Lower leg skin (tissue), 4 donors: ENCODE measurements at regions not wholly inside any gene's neighbourhood (a gene's known extent, or its start where the extent isn't known, plus 50 kb on each side); places are given as distances from the start of the nearest gene placed in this dataset.

ENCODE experiments used
- DNase-seq, 2 donors: peaks; one replicate each; pipeline ENCODE4 v3.0.0-alpha.2; 2019; ENCODE audit warnings: low spot score in 2 of 2
- H3K4me3 ChIP-seq: fragments of 200-600 bp; sonication (generic); 2 replicates; pipeline ENCODE4 v1.5.1; 2017; ENCODE audit warnings: mild to moderate bottlenecking, low read depth; ENCODE audit not compliant: poor library complexity, severe bottlenecking
- CTCF ChIP-seq, 3 donors: fragments of 450-650 bp; IDR thresholded peaks; one replicate each; pipeline ENCODE4 v1.5.1; 2016; ENCODE audit warnings: antibody characterized with exemption in 3 of 3, mild to moderate bottlenecking in 3 of 3, moderate library complexity in 2 of 3
- POLR2A ChIP-seq, 2 donors: fragments of 450-650 bp; IDR thresholded peaks; one replicate each; pipeline ENCODE4 v1.6.1; 2016 to 2017; ENCODE audit warnings: antibody characterized with exemption in 2 of 2, mild to moderate bottlenecking in 1 of 2, moderate library complexity in 1 of 2
- WGBS, 2 donors: methylation state at CpG; one replicate each; pipeline ENCODE4 v1.1.5; 2018; 5-methylcytosine and 5-hydroxymethylcytosine counted together
- intact Hi-C: fragments of 100-400 bp; cut with DNase I; formaldehyde crosslinking; loops from one replicate; pipeline ENCODE4 v1.15.0; 2023; ENCODE audit warnings: low total_unique reads

- WGBS, 2 donors, result 90 to 93% methylated on average over 5 of the region's 5 CpGs
- no peak overlapping the region for H3K4me3 ChIP-seq
- no peak for DNase-seq
- TF ChIP-seq POLR2A (IDR thresholded peaks at IDR 0.05), result no peak
- TF ChIP-seq CTCF (IDR thresholded peaks at IDR 0.05), result no peak
- intact Hi-C loops, result no loop called here
Observed at GRCh38 chr11:119807402-119807801, 78.4 kb upstream of the NECTIN1 start.

- intact Hi-C loops, result no loop called here
- H3K4me3 ChIP-seq, result no peak overlapping the region
- TF ChIP-seq POLR2A (IDR thresholded peaks at IDR 0.05) (no peak), CTCF (IDR thresholded peaks at IDR 0.05) (no peak)
- 72 to 79% methylated on average over 7 to 8 of the region's 8 CpGs for WGBS, 2 donors
- DNase-seq, result no peak
Observed at GRCh38 chr11:119806064-119806915, 77.3 kb upstream of the NECTIN1 start.

GRCh38 chr11:119805663-119806062 lies 76.7 kb upstream of the NECTIN1 start:
- no peak overlapping the region for H3K4me3 ChIP-seq
- TF ChIP-seq POLR2A (IDR thresholded peaks at IDR 0.05) (no peak), CTCF (IDR thresholded peaks at IDR 0.05) (no peak)
- WGBS, 2 donors, result 92% methylated on average over 8 of the region's 8 CpGs
- intact Hi-C loops, result no loop called here
- no peak for DNase-seq

GRCh38 chr11:119804698-119805097 lies 75.7 kb upstream of the NECTIN1 start:
- 92 to 95% methylated on average over 5 of the region's 5 CpGs for WGBS, 2 donors
- TF ChIP-seq POLR2A (IDR thresholded peaks at IDR 0.05), result no peak
- TF ChIP-seq CTCF (IDR thresholded peaks at IDR 0.05), result no peak

GRCh38 chr11:119803726-119804294 lies 74.8 kb upstream of the NECTIN1 start:
- 80 to 85% methylated on average over 6 of the region's 6 CpGs for WGBS, 2 donors
- TF ChIP-seq CTCF (IDR thresholded peaks at IDR 0.05), result no peak
- no peak for TF ChIP-seq POLR2A (IDR thresholded peaks at IDR 0.05)
- intact Hi-C loops, result no loop called here
- DNase-seq, result no peak
- H3K4me3 ChIP-seq, result no peak overlapping the region

More at GRCh38 chr11:119804698-119805097, 75.7 kb upstream of the NECTIN1 start:
- no peak for DNase-seq
- intact Hi-C loops, result no loop called here
- H3K4me3 ChIP-seq, result no peak overlapping the region
